HG02623 (cell line): ENCODE measurements at regions not wholly inside any gene's neighbourhood (a gene's known extent, or its start where the extent isn't known, plus 50 kb on each side); places are given as distances from the start of the nearest gene placed in this dataset.

ENCODE experiments used
- ATAC-seq: cut with Tn5 transposase; IDR thresholded peaks from one replicate; pipeline ENCODE4 v1.9.1; 2021; ENCODE audit warnings: moderate library complexity; ENCODE audit not compliant: unreplicated experiment

- ATAC-seq = no peak
Observed at GRCh38 chr11:109553284-109553683, 131.3 kb downstream of the C11orf87 start.

- no peak for ATAC-seq
Observed at GRCh38 chr11:109554951-109555350, 133.0 kb downstream of the C11orf87 start.

DNA sequence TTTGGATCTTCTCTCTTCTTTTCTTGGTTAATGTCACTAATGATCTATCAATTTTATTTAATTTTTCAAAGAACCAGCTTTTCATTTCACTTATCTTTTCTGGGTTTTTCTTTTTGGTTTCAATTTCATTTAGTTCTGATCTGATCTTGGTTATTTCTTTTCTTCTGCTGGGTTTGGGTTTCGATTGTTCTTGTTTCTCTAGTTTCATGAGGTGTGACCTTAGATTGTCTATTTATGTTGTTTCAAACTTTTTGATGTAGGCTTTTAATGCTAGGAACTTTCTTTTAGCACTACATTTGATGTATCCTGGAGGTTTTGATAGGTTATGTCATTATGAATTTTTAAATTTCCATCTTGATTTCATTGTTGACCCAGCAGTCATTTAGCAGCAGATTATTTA lies 142.3 kb downstream of the C11orf87 start:
- no peak for ATAC-seq

GRCh38 chr11:109582470-109582869 lies 160.5 kb downstream of the C11orf87 start:
- ATAC-seq = no peak

DNA sequence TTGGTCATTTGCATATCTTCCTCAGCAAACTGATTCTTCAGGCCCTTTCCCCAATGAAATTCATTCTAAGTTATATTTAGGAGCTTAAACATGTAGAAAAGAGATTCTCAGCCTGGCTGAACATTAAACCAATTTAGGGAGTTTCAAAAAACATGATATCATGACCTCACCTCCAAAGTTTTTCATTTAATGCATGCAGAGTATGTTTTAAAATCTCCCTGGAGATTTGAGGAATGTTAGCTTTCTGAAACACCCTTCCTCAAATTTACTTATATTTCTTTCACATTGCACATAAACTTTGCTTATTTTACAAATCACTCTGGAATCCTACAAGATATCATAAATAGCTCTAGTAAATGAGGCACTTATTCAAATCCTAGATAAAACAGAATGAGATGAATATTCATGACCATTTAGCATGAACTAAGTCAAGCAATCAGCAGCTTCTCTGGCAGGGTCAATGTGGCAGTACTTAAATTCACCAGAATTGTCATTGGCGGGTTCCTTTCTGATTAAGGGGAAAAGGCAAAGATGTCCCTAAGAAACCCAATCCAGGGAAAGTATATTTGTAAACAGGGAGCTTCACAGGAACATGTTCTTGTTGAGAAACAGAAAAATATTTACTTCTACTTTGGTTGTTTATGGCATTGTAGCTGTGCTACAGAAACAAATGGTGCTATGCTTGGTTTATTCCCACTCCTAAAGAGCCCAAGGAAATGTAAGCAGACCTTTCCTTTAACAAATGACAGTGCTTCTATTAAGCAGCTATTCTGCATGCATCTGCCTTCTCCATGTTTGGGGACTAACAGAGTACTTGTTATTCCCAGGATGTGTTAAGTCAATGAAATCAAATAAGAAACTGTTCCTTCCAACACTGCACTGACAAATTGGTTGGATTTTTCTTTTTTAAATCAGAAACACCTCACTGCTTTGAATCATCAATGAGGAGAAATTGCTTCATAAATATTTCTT lies 162.3 kb downstream of the C11orf87 start:
- ATAC-seq = no peak

- ATAC-seq = no peak
Observed at GRCh38 chr11:109586789-109587188, 164.8 kb downstream of the C11orf87 start.

- ATAC-seq = no peak
Observed at GRCh38 chr11:109590782-109591181, 168.8 kb downstream of the C11orf87 start.

- no peak for ATAC-seq
Observed at GRCh38 chr11:109597336-109597735, 175.3 kb downstream of the C11orf87 start.

DNA sequence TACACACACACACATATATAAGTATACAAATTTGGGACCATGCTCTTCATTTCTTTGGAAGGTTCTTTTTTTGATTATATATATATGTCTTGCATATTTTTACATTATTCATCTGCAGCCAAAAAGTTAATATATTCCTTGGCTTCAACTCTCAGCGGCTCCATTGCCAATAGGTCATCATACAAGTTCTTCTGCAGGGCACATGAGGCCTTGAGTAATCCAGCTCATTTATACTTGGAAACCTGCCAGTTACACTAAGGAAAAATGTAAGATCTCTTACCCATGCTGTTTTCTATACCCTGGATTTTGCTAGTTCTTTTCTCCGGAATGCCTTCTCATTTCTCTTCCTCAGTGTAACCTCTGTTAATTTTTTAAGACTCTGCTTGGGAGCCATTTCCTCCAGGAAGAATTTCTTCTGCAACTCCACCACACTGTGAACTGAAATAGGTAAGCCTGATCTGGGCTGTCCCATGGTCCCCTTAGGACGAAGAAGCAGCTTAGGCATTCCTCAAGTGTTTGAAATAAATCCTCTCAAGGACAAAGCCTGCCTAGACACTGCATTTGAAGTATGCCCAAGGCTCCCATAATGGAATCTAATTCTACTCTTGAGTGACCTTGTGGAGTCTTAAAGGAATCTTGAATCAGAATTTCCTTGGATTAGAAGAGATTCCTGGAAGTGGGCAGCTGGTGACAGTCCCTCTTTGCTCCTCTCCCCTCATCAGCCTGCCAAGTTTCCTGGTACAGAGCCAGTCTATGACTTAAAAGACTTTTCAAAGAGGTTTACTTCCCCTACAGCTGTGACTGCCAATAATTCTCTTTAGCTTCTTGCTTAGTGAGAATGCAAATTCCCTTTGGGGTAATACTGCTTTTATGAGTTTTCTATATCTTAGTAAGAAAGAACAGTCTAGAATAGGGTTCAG lies 182.8 kb downstream of the C11orf87 start:
- ATAC-seq = no peak

DNA sequence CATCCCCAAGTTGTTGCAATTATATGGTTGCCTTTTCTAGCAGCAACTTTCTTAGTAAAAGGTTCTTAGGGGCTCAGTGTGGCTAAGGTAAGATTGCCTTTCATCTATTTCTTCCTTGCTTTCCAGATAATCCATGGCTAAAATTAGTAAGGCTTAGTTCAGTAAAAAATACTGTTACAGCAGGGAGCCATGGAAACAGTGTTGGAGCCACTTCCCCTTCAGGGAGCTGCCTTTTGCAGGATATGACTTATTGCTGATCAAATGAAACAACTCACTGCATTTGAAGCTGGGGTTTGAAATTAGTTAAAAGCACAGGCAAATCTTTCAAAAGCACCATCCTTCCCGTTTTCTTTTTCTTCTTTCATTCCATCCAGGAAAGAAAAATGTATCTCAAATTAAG lies 184.3 kb downstream of the C11orf87 start:
- ATAC-seq = no peak

DNA sequence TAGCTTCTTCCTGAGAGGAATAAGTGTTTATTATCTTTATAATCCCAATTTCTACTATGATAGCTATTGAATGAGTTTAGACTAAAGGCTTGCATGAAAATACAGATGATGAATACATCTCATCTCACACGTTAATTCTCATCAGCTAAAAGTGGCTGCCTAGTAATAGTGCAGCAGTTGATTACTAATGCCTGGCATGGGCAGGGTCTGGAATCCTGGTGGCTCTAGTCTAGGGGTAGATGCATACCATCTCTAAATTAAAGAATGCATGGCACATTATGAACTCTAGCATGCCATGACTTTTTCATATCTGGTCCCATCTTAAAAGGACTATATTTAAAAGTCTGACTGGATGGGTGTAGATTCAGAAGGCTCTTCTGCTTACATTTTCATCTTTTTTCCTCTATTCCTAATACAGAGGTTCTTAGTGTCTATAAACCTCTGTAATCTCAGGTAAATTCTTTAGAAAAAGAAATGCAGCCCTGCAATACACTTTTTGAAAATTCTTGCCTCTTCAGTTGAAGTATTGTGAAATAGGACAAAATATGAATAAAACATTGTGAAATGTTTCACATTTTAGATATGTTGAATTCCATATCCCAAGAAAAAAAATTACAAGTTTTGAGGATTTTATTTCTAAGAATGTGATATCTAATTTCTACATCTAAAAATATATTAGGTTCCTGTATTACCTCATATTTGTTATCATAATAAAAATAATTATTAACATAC lies 187.6 kb downstream of the C11orf87 start:
- no peak for ATAC-seq

DNA sequence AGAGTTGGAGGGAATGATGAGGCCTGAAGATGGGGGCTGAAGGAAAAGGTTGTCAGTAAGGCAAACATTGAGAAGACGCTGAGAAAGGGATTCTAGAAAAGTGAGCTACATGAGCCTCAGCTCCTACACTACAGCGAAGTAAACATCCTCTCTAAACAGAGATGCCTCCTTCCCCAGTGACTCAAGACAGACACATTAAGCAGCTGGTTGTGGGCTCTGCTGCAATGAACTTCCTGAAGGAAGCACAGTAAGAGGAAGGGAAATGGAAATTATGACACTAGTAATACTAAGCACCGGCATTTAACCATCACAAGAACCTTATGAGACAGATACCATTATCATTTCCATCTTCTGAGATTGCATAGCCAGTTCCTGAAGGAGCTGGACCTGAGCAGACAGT lies 190.5 kb downstream of the C11orf87 start:
- ATAC-seq = no peak

- no peak for ATAC-seq
Observed at GRCh38 chr11:109619498-109619897, 197.5 kb downstream of the C11orf87 start.

GRCh38 chr11:109629734-109630133 lies 207.7 kb downstream of the C11orf87 start:
- ATAC-seq = no peak

DNA sequence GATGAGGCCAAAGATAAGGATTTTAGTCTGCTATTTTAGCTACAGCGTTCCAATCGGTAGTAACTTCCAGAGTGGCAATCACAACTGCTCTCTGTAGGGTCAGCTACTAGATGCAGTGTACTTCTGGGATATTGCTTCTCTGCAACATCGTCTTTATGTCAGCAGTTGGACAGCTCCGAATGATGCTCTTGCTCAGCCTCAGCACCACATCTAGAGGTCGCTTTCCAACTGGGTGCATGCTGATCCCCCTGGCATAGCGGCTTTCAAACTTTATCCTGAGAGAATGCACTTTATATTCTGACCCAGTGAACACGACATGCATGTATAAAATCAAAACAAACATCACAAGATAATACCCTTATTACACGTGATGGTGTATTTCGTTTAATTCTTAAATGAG lies 219.6 kb downstream of the C11orf87 start:
- no peak for ATAC-seq

- ATAC-seq = no peak
Observed at GRCh38 chr11:109644152-109644551, 222.2 kb downstream of the C11orf87 start.

DNA sequence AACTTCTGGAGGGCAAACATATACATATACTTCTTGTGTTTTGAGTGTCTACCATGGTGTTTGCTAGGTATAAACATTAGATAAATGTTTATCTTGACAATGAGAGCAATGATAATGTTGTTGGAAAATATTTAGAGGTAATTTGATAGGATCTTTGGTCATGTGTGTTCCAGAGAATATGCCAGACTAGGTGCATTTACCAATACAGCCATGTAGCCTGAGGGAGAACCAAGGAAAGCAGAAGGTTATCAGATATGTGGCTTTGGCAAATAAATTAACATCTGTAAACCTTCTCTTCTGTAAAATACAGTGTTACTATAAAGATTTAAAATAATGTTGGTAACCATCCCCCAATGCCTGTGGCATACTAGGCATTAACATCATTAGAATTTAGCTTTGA lies 226.8 kb downstream of the C11orf87 start:
- no peak for ATAC-seq

GRCh38 chr11:109654091-109654490 lies 232.1 kb downstream of the C11orf87 start:
- ATAC-seq = no peak

DNA sequence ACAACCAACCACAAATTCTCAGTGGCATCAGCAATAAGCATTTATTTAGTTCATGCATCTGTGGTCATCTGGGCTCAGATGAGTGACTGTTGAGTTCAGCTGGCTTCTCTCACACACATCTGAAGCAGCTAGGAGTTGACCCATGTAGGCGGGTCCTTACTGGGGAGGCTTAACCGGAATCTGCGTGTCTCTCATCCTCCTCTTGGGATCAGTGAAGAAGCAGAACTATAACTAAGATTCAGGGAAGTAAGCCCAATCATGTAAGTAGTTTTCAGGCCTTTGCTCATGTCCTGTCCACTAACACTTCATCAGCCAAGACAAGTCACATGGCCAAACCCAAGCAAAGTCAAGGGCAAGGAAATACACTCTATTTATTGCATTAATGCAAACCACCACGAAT lies 236.2 kb downstream of the C11orf87 start:
- no peak for ATAC-seq

- no peak for ATAC-seq
Observed at GRCh38 chr11:109667719-109668118, 245.7 kb downstream of the C11orf87 start.
